MM.1S (cell line): ENCODE measurements at regions not wholly inside any gene's neighbourhood (a gene's known extent, or its start where the extent isn't known, plus 50 kb on each side); places are given as distances from the start of the nearest gene placed in this dataset.

Experiments used
- DNase-seq: peaks from one replicate; pipeline ENCODE4 v3.0.0-alpha.2; 2015
- H2AFZ ChIP-seq: fragments of 300-600 bp; sonication (generic); 2 replicates; pipeline ENCODE4 v1.6.0; 2016; ENCODE audit warnings: antibody characterized with exemption, low read length
- H3F3A ChIP-seq: fragments of 300-600 bp; sonication (generic); 2 replicates; pipeline ENCODE4 v1.6.1; 2016; ENCODE audit warnings: mild to moderate bottlenecking, antibody characterized with exemption, low read length, moderate library complexity, mixed read lengths; ENCODE audit not compliant: insufficient read depth
- H3K27ac ChIP-seq: fragments of 300-600 bp; sonication (generic); 2 replicates; pipeline ENCODE4 v1.5.1; 2016; ENCODE audit warnings: mild to moderate bottlenecking, low read length
- H3K27me3 ChIP-seq: fragments of 300-600 bp; sonication (generic); replicated peaks from 2 replicates; pipeline ENCODE4 v1.6.0; 2016; ENCODE audit warnings: low read length; ENCODE audit not compliant: insufficient read depth
- H3K36me3 ChIP-seq: fragments of 300-600 bp; sonication (generic); replicated peaks from 2 replicates; pipeline ENCODE4 v1.6.1; 2016; ENCODE audit warnings: mild to moderate bottlenecking, low read length, mixed read lengths; ENCODE audit not compliant: insufficient read depth
- H3K4me1 ChIP-seq: fragments of 300-600 bp; sonication (generic); 2 replicates; pipeline ENCODE4 v1.6.1; 2016; ENCODE audit warnings: low read length, mixed read lengths
- H3K4me2 ChIP-seq: fragments of 300-600 bp; sonication (generic); 2 replicates; pipeline ENCODE4 v1.6.0; 2016; ENCODE audit warnings: low read depth, low read length
- H3K4me3 ChIP-seq: fragments of 300-600 bp; sonication (generic); 2 replicates; pipeline ENCODE4 v1.5.1; 2016; ENCODE audit warnings: low read length, mixed read lengths
- H3K79me2 ChIP-seq: fragments of 300-600 bp; sonication (generic); 2 replicates; pipeline ENCODE4 v1.6.1; 2016; ENCODE audit warnings: mixed run types, low read length, mixed read lengths
- H3K9ac ChIP-seq: fragments of 300-600 bp; sonication (generic); 2 replicates; pipeline ENCODE4 v1.6.1; 2016; ENCODE audit warnings: low read length, mixed read lengths
- H3K9me2 ChIP-seq: fragments of 300-600 bp; sonication (generic); replicated peaks from 2 replicates; pipeline ENCODE4 v1.6.1; 2016; ENCODE audit warnings: mild to moderate bottlenecking, low read length, mixed read lengths; ENCODE audit not compliant: insufficient read depth
- H3K9me3 ChIP-seq: fragments of 300-600 bp; sonication (generic); replicated peaks from 2 replicates; pipeline ENCODE4 v1.6.1; 2016; ENCODE audit warnings: mild to moderate bottlenecking, low read length, mixed read lengths; ENCODE audit not compliant: insufficient read depth
- H4K20me1 ChIP-seq: fragments of 300-600 bp; sonication (generic); 2 replicates; pipeline ENCODE4 v1.6.1; 2016; ENCODE audit warnings: mild to moderate bottlenecking, low read length, moderate library complexity, mixed read lengths; ENCODE audit not compliant: insufficient read depth
- EZH2 ChIP-seq: fragments of 300-600 bp; sonication (generic); optimal IDR thresholded peaks from 2 replicates; pipeline ENCODE3; 2017; ENCODE audit warnings: low read depth, mild to moderate bottlenecking, antibody characterized with exemption, low read length, mixed read lengths
- EZH2phosphoT487 ChIP-seq: fragments of 300-600 bp; sonication (generic); IDR thresholded peaks from 2 replicates; pipeline ENCODE4 v1.6.1; 2018; ENCODE audit warnings: antibody characterized with exemption, low read length
- TF ChIP-seq, protein P1 (sequence below): fragments of 300-600 bp; sonication (generic); IDR thresholded peaks from 2 replicates; pipeline ENCODE4 v1.5.1; 2016; ENCODE audit warnings: antibody characterized with exemption, low read length, mixed read lengths

DNA sequence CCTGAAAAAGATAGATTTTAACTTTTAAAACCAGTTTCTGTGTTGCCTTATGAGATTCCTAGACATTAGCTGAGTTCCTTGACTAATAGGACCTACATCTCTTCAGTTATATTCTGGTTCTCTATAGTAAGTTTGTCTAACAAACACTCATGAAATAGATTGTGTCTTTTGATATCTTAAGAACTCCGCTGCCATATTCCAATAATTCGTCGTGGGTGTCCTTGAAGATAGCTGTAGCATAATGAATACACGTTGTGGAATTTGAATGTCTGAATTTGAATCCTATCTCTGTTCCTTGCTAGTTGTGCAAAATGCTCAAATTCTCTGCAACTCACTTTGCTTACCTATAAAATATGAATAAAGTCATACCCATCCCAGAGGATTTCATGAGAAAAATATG is 176.8 kb upstream of the COL3A1 start:
- no peaks in the 10 kb centered on the region for H3K4me1 ChIP-seq
- H3K79me2 ChIP-seq, result no peaks in the 10 kb centered on the region
- TF ChIP-seq, protein P1, sequence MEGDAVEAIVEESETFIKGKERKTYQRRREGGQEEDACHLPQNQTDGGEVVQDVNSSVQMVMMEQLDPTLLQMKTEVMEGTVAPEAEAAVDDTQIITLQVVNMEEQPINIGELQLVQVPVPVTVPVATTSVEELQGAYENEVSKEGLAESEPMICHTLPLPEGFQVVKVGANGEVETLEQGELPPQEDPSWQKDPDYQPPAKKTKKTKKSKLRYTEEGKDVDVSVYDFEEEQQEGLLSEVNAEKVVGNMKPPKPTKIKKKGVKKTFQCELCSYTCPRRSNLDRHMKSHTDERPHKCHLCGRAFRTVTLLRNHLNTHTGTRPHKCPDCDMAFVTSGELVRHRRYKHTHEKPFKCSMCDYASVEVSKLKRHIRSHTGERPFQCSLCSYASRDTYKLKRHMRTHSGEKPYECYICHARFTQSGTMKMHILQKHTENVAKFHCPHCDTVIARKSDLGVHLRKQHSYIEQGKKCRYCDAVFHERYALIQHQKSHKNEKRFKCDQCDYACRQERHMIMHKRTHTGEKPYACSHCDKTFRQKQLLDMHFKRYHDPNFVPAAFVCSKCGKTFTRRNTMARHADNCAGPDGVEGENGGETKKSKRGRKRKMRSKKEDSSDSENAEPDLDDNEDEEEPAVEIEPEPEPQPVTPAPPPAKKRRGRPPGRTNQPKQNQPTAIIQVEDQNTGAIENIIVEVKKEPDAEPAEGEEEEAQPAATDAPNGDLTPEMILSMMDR, result no peak
- TF ChIP-seq EZH2phosphoT487 (no peak), EZH2 (no peak)
- H3K36me3 ChIP-seq, result no peaks in the 10 kb centered on the region
- no peak overlapping the region for H3K27ac ChIP-seq
- no peak overlapping the region for H2AFZ ChIP-seq
- no peak overlapping the region for H3K4me2 ChIP-seq
- no peaks in the 10 kb centered on the region for H3F3A ChIP-seq
- H3K4me3 ChIP-seq, result no peak overlapping the region
- H3K9ac ChIP-seq, result no peak overlapping the region
- no peaks in the 10 kb centered on the region for H3K9me2 ChIP-seq
- no peaks in the 10 kb centered on the region for H3K9me3 ChIP-seq
- no peaks in the 10 kb centered on the region for H4K20me1 ChIP-seq
- no peaks in the 10 kb centered on the region for H3K27me3 ChIP-seq
- no peak for DNase-seq

DNA sequence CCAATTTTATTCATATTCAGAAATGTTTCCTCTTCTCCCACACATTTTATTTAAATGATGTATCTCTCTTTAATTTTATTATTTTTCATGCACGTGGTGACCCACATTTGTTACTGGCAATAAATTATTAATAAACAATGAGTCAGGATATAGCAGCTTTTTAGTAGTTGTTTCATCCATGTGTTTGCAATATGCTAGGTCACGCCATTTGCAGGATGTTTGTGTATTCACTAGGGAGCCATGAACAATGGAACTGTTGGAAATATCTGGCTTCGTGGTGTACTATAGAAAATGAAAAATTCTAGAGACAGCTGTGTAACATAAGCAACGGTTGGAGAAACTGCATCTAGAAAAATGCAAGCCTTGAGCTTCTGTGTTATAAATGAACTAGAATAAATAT is 176.0 kb upstream of the COL3A1 start:
- no peaks in the 10 kb centered on the region for H3F3A ChIP-seq
- no peaks in the 10 kb centered on the region for H3K4me1 ChIP-seq
- TF ChIP-seq EZH2 (no peak), EZH2phosphoT487 (no peak)
- TF ChIP-seq, protein P1, result no peak
- H3K27ac ChIP-seq, result no peak overlapping the region
- H3K9ac ChIP-seq, result no peak overlapping the region
- no peaks in the 10 kb centered on the region for H3K9me2 ChIP-seq
- H2AFZ ChIP-seq, result no peak overlapping the region
- H3K27me3 ChIP-seq, result no peaks in the 10 kb centered on the region
- no peak for DNase-seq
- H3K9me3 ChIP-seq, result no peaks in the 10 kb centered on the region
- no peak overlapping the region for H3K4me2 ChIP-seq
- no peaks in the 10 kb centered on the region for H3K36me3 ChIP-seq
- H3K4me3 ChIP-seq, result no peak overlapping the region
- no peaks in the 10 kb centered on the region for H3K79me2 ChIP-seq
- H4K20me1 ChIP-seq, result no peaks in the 10 kb centered on the region

DNA sequence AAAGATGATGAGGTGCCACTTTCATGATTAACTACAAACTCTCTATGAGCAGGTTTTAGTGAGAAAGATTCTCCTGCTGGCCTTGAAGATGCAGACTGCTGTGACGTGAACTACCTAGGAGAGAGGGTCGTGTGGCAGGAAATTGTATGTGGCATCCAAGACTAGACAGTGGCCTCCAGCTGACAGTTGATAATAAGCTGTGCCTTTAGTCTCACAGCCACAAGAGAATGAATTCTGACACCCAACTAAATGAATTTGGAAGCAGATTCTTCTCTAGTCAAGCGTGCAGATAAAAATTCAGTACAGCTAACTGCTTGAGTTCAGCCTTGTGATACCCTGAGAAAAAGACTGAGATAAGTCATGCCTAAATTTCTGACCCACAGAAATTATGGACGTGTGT is 169.0 kb upstream of the COL3A1 start:
- Histone ChIP-seq H3K4me2 (no peak overlapping the region), H3F3A (no peaks in the 10 kb centered on the region)

More for the DNA sequence above, 169.0 kb upstream of the COL3A1 start:
- Histone ChIP-seq H2AFZ (no peak overlapping the region), H3K9me3 (no peaks in the 10 kb centered on the region), H3K9ac (no peak overlapping the region), H3K36me3 (no peaks in the 10 kb centered on the region), H3K4me3 (no peak overlapping the region), H3K9me2 (no peaks in the 10 kb centered on the region), H3K27ac (no peak overlapping the region), H3K27me3 (no peaks in the 10 kb centered on the region), H4K20me1 (no peaks in the 10 kb centered on the region), H3K4me1 (no peaks in the 10 kb centered on the region), H3K79me2 (no peaks in the 10 kb centered on the region)
- TF ChIP-seq, protein P1, result no peak
- TF ChIP-seq EZH2phosphoT487 (no peak), EZH2 (no peak)
- DNase-seq, result no peak
